Fibroblast of lung (primary cell): ENCODE measurements at regions not wholly inside any gene's neighbourhood (a gene's known extent, or its start where the extent isn't known, plus 50 kb on each side); places are given as distances from the start of the nearest gene placed in this dataset.

Experiments used
- EZH2 ChIP-seq: IDR thresholded peaks from 2 replicates; pipeline ENCODE4 v1.5.1; 2012; ENCODE audit warnings: low read length, control low read depth, mild to moderate bottlenecking; ENCODE audit errors: missing control alignments
- TF ChIP-seq, protein P1 (sequence below), 2 donors: IDR thresholded peaks in 1 of 2; conservative IDR thresholded peaks in 1 of 2; 1 replicate in 1 of 2; 2 replicates in 1 of 2; pipeline ENCODE4 v1.5.1; 2011 to 2012; ENCODE audit warnings: low read length in 2 of 2, control low read depth in 1 of 2, inconsistent platforms in 1 of 2, low read depth in 1 of 2, mild to moderate bottlenecking in 1 of 2

- TF ChIP-seq EZH2 = no peak
- TF ChIP-seq, protein P1, sequence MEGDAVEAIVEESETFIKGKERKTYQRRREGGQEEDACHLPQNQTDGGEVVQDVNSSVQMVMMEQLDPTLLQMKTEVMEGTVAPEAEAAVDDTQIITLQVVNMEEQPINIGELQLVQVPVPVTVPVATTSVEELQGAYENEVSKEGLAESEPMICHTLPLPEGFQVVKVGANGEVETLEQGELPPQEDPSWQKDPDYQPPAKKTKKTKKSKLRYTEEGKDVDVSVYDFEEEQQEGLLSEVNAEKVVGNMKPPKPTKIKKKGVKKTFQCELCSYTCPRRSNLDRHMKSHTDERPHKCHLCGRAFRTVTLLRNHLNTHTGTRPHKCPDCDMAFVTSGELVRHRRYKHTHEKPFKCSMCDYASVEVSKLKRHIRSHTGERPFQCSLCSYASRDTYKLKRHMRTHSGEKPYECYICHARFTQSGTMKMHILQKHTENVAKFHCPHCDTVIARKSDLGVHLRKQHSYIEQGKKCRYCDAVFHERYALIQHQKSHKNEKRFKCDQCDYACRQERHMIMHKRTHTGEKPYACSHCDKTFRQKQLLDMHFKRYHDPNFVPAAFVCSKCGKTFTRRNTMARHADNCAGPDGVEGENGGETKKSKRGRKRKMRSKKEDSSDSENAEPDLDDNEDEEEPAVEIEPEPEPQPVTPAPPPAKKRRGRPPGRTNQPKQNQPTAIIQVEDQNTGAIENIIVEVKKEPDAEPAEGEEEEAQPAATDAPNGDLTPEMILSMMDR (conservative IDR thresholded peaks at IDR 0.05 in 1 of 2, IDR thresholded peaks at IDR 0.05 in 1 of 2; ENCODE audit: low read depth in 1 of 2, low read length in 2 of 2) = no peak
These were observed 1148.5 kb upstream of the DIAPH2 start for GRCh38 chrX:95536111-95536510.
